CD4-positive, alpha-beta T cell (primary cell): ENCODE measurements at regions not wholly inside any gene's neighbourhood (a gene's known extent, or its start where the extent isn't known, plus 50 kb on each side); places are given as distances from the start of the nearest gene placed in this dataset.

ENCODE experiments used
- ATAC-seq: fragments of 200-7000 bp; cut with Tn5 transposase; one replicate; pipeline ENCODE4 v1.10.0; 2022; ENCODE audit warnings: mild to moderate bottlenecking; ENCODE audit not compliant: poor library complexity
- CTCF ChIA-PET: fragments of 350-600 bp; sonication (Branson Sonifier 250); formaldehyde crosslinking; loops from one replicate; lab custom pipeline; 2021; ENCODE audit warnings: antibody characterized with exemption, inconsistent platforms; lab: Charles Lee
- POLR2A ChIA-PET: fragments of 350-600 bp; sonication (Branson Sonifier 250); formaldehyde crosslinking; loops from one replicate; lab custom pipeline; 2021; ENCODE audit warnings: antibody characterized with exemption, inconsistent platforms; lab: Charles Lee
- DNase-seq, 14 experiments: peaks; one replicate each; pipeline ENCODE4 v3.0.0-alpha.2; 2013 to 2020; ENCODE audit warnings: mixed read lengths in 2 of 14
- H3K27ac ChIP-seq, 2 donors: one replicate each; pipeline versions ENCODE4 v1.5.1 to v1.7.0; 2013; ENCODE audit warnings: low read length in 2 of 2, low read depth in 1 of 2, mild to moderate bottlenecking in 1 of 2
- H3K27me3 ChIP-seq, 2 experiments: 1 replicate in 1 of 2; 2 replicates in 1 of 2; pipeline versions ENCODE4 v1.6.1 to v1.7.0; 2013; ENCODE audit warnings: low read length in 2 of 2, control low read depth in 1 of 2, mild to moderate bottlenecking in 1 of 2, moderate library complexity in 1 of 2; ENCODE audit not compliant: insufficient read depth in 2 of 2, control insufficient read depth in 1 of 2
- H3K36me3 ChIP-seq: one replicate; pipeline ENCODE4 v1.6.1; 2013; ENCODE audit warnings: low read length, control low read depth; ENCODE audit not compliant: insufficient read depth
- H3K4me1 ChIP-seq: one replicate; pipeline ENCODE4 v1.6.1; 2013; ENCODE audit warnings: low read length, control low read depth; ENCODE audit not compliant: insufficient read depth
- H3K4me3 ChIP-seq: one replicate; pipeline ENCODE4 v1.5.1; 2013; ENCODE audit warnings: mild to moderate bottlenecking, low read length, moderate library complexity
- H3K9me3 ChIP-seq, 2 experiments: 1 replicate in 1 of 2; 2 replicates in 1 of 2; pipeline versions ENCODE4 v1.6.1 to v1.7.0; 2013; ENCODE audit warnings: low read length in 2 of 2, mild to moderate bottlenecking in 2 of 2, control low read depth in 1 of 2, moderate library complexity in 1 of 2; ENCODE audit not compliant: control insufficient read depth in 1 of 2, insufficient read depth in 1 of 2
- H3K27ac Mint-ChIP-seq: one replicate; pipeline ENCODE4 v1.8.0; 2020; ENCODE audit warnings: mixed read lengths
- H3K27me3 Mint-ChIP-seq: one replicate; pipeline ENCODE4 v1.8.0; 2021; ENCODE audit warnings: mixed read lengths
- H3K36me3 Mint-ChIP-seq: one replicate; pipeline ENCODE4 v1.8.0; 2021; ENCODE audit warnings: low read depth, mixed read lengths
- H3K4me1 Mint-ChIP-seq: one replicate; pipeline ENCODE4 v1.8.0; 2021; ENCODE audit warnings: low read depth, mixed read lengths
- H3K4me3 Mint-ChIP-seq: one replicate; pipeline ENCODE4 v1.8.0; 2020; ENCODE audit warnings: mild to moderate bottlenecking, mixed read lengths
- H3K9me3 Mint-ChIP-seq: one replicate; pipeline ENCODE4 v1.8.0; 2020; ENCODE audit warnings: mixed read lengths
- intact Hi-C, 2 experiments: fragments of 100-400 bp; cut with DNase I in 1 of 2; cut with micrococcal nuclease in 1 of 2; formaldehyde crosslinking; loops; one replicate each; pipeline versions ENCODE4 v1.15.1 to v1.9.0; 2023 to 2025; cut with DNase I, micrococcal nuclease
- TF ChIP-seq, protein P1 (sequence below): fragments of 200-600 bp; IDR thresholded peaks from one replicate; pipeline ENCODE4 v1.8.0; 2022; ENCODE audit warnings: antibody characterized with exemption, mild to moderate bottlenecking

DNA sequence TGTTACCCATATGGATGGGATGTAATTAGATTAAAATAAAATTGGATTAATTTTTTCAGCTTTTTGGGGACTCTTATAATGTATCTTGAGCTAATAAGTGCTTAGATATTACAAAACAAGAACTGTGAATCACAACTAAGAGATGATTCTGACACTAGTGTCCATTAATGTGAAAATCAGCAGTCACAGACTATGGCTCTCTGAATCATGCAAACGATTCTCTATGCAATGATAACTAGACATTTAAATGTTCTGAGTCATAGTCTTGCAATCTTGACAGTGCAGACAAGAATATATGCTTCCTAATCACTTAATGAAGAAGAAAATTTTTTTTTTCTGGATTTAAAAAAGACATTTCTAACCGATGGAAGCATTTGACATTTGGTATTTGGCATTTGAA is 82.2 kb upstream of the OPRM1 start:
- Histone ChIP-seq H3K27me3 (no peaks in the 10 kb centered on the region), H3K36me3 (no peaks in the 10 kb centered on the region), H3K4me3 (no peak overlapping the region), H3K9me3 (no peaks in the 10 kb centered on the region), H3K27ac (no peak overlapping the region), H3K4me1 (no peaks in the 10 kb centered on the region)
- CTCF ChIA-PET = no interaction called here
- intact Hi-C loops = no loop called here
- DNase-seq = no peak
- no peak for ATAC-seq
- H3K4me3 Mint-ChIP-seq = no peak overlapping the region
- TF ChIP-seq, protein P1, sequence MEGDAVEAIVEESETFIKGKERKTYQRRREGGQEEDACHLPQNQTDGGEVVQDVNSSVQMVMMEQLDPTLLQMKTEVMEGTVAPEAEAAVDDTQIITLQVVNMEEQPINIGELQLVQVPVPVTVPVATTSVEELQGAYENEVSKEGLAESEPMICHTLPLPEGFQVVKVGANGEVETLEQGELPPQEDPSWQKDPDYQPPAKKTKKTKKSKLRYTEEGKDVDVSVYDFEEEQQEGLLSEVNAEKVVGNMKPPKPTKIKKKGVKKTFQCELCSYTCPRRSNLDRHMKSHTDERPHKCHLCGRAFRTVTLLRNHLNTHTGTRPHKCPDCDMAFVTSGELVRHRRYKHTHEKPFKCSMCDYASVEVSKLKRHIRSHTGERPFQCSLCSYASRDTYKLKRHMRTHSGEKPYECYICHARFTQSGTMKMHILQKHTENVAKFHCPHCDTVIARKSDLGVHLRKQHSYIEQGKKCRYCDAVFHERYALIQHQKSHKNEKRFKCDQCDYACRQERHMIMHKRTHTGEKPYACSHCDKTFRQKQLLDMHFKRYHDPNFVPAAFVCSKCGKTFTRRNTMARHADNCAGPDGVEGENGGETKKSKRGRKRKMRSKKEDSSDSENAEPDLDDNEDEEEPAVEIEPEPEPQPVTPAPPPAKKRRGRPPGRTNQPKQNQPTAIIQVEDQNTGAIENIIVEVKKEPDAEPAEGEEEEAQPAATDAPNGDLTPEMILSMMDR = no peak
- H3K27me3 Mint-ChIP-seq = no peaks in the 10 kb centered on the region
- H3K36me3 Mint-ChIP-seq = no peaks in the 10 kb centered on the region
- POLR2A ChIA-PET = no interaction called here
- H3K27ac Mint-ChIP-seq = no peak overlapping the region
- H3K9me3 Mint-ChIP-seq = no peaks in the 10 kb centered on the region
- H3K4me1 Mint-ChIP-seq = no peaks in the 10 kb centered on the region

GRCh38 chr6:153949616-153950015 is 89.4 kb upstream of the OPRM1 start:
- Histone ChIP-seq H3K27ac (no peak overlapping the region), H3K9me3 (no peaks in the 10 kb centered on the region), H3K27me3 (no peaks in the 10 kb centered on the region), H3K4me1 (no peaks in the 10 kb centered on the region), H3K36me3 (no peaks in the 10 kb centered on the region), H3K4me3 (no peak overlapping the region)
- Mint-ChIP-seq H3K9me3 (no peaks in the 10 kb centered on the region), H3K36me3 (no peaks in the 10 kb centered on the region), H3K4me3 (no peak overlapping the region), H3K27ac (no peak overlapping the region), H3K4me1 (no peaks in the 10 kb centered on the region), H3K27me3 (peaks cover 5% of the 10 kb centered on the region)
- TF ChIP-seq, protein P1 = no peak
- CTCF ChIA-PET = no interaction called here
- intact Hi-C loops = no loop called here
- DNase-seq (no peak), ATAC-seq (no peak)
- POLR2A ChIA-PET = no interaction called here

- Mint-ChIP-seq H3K4me1 (no peaks in the 10 kb centered on the region), H3K27me3 (peaks cover 5% of the 10 kb centered on the region), H3K27ac (no peak overlapping the region), H3K36me3 (no peaks in the 10 kb centered on the region), H3K9me3 (no peaks in the 10 kb centered on the region), H3K4me3 (no peak overlapping the region)
- no peaks in the 10 kb centered on the region for H3K36me3 ChIP-seq
- ATAC-seq (no peak), DNase-seq (peak in 1 of 14 experiments; percentile 22)
- H3K27me3 ChIP-seq = no peaks in the 10 kb centered on the region
- H3K4me1 ChIP-seq = no peaks in the 10 kb centered on the region
- no peak overlapping the region for H3K27ac ChIP-seq
- POLR2A ChIA-PET = no interaction called here
- no peaks in the 10 kb centered on the region for H3K9me3 ChIP-seq
- TF ChIP-seq, protein P1 = peak; percentile 50
- intact Hi-C loops = no loop called here
- H3K4me3 ChIP-seq = no peak overlapping the region
- CTCF ChIA-PET = interaction anchor here (1.1 kb wide), 1 partner anchor 10 kb away, joined by 3 read pairs; no protein-coding TSS in a partner anchor
These were observed 91.1 kb upstream of the OPRM1 start for GRCh38 chr6:153947808-153948447.
